GM18520 (cell line): ENCODE measurements at regions not wholly inside any gene's neighbourhood (a gene's known extent, or its start where the extent isn't known, plus 50 kb on each side); places are given as distances from the start of the nearest gene placed in this dataset.

Experiments
- ATAC-seq: cut with Tn5 transposase; IDR thresholded peaks from one replicate; pipeline ENCODE4 v1.9.1; 2021; ENCODE audit not compliant: unreplicated experiment

GRCh38 chr3:83302091-83302490, 1540.6 kb upstream of the GBE1 start:
- no peak for ATAC-seq

DNA sequence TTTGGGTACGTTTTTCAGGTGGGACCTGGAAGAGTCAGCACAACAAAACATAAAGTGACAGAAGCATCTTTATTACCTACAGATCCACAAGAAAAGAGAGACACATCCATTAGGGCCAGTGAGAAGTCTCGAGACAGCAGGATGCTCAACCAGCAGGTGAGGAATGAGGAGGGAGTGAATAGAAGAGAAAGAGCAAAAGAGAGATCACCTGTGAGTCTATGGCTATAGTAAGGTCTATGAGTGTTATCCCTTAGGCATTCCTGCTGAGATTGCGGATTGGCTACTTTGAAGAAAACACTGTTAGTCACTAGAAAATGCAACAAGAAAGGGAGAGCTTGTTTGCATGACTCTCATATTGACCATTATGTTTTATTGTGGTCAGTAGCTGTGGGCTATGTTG, 1556.2 kb upstream of the GBE1 start:
- ATAC-seq = no peak

GRCh38 chr3:83320726-83321125, 1559.3 kb upstream of the GBE1 start:
- ATAC-seq = no peak

- no peak for ATAC-seq
Observed at GRCh38 chr3:83321457-83321856, 1560.0 kb upstream of the GBE1 start.

- ATAC-seq = no peak
Observed at GRCh38 chr3:83321891-83322290, 1560.4 kb upstream of the GBE1 start.

- ATAC-seq = no peak
Observed at GRCh38 chr3:83354205-83354604, 1592.8 kb upstream of the GBE1 start.

GRCh38 chr3:83393276-83393675, 1565.5 kb upstream of the CADM2 start:
- no peak for ATAC-seq

DNA sequence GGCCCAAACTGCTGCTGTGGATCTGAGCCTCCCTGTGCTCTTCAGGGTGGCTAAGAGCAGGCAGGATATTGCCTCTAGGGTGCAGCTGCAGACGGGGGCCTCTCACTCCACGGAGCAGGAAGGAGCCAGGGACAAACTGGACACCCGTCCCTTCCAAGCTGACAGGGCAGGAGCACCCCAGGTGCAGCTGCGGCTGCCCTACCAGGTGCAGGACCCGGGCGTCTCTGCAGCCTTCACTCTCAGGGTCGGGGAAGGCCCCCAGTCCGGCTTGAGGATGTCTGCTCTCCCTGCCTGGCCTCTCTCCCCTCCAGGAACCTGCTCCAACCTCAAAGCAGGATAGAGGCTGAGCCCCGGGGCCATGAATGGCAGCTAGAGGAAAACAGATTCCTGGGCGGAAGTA, 1554.9 kb upstream of the CADM2 start:
- ATAC-seq = no peak

DNA sequence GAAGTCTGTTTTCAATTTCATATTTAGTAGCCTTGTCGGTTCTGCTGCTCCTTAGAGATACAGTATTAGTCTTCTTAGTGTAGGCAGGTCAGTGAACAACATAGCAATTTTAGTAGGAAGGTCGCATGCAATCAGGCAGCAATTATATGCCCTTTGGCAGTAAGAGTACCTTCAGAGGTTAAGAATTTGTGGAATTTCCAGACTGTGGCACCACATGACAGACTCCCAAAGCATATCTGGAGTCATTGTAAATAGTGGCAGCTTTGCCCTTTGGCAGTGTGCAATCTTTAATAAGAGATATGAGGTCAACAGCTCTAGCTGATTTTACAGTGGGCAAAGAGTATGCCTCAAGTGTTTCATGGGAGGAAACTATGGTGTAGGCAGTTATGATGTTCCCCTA, 1532.5 kb upstream of the CADM2 start:
- ATAC-seq = no peak

- ATAC-seq = no peak
Observed at GRCh38 chr3:83434880-83435587, 1523.8 kb upstream of the CADM2 start.

GRCh38 chr3:83438188-83438587, 1520.6 kb upstream of the CADM2 start:
- no peak for ATAC-seq

DNA sequence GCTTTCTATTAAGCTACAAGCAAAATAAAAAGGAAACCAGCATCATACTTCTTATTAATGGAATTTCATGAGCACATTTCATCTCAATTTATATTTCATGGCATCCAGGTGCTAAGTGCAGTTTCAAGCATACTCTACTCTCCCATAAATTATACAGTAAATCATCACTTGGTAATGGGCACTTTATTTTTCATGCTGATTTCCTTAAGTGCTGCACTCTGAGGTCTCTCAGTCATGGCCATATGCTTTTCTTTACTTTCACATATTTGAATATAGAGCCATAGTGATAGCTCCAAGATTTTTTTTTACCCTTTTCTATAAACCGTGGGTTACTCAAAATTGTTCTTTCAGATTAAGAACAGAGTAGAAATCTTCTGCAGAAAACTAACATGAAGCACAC, 1505.7 kb upstream of the CADM2 start:
- no peak for ATAC-seq

GRCh38 chr3:83454353-83454752, 1504.4 kb upstream of the CADM2 start:
- ATAC-seq = no peak

GRCh38 chr3:83457551-83457950, 1501.2 kb upstream of the CADM2 start:
- no peak for ATAC-seq

- ATAC-seq = no peak
Observed at GRCh38 chr3:83460052-83460451, 1498.7 kb upstream of the CADM2 start.

DNA sequence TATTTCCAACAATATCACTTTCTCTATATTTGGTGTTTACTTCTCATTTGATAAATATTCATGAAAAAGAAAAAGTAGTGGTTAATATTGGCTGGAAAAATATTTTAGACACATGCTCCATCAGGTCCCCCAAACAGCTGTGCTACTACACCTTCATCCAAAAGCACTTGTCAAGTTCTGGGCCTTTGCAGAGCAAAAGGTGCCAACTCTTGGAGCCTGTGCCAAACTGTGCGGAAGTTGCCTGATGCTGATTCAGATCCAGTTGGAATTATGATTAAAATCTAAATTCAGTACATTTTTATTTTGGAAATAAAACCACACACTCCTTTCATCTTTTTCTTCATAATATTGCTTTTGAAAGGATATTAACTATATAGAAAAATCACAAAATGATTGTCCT, 1497.4 kb upstream of the CADM2 start:
- ATAC-seq = no peak

- ATAC-seq = no peak
Observed at GRCh38 chr3:83477563-83477962, 1481.2 kb upstream of the CADM2 start.

- ATAC-seq = no peak
Observed at GRCh38 chr3:83482402-83483070, 1476.3 kb upstream of the CADM2 start.

DNA sequence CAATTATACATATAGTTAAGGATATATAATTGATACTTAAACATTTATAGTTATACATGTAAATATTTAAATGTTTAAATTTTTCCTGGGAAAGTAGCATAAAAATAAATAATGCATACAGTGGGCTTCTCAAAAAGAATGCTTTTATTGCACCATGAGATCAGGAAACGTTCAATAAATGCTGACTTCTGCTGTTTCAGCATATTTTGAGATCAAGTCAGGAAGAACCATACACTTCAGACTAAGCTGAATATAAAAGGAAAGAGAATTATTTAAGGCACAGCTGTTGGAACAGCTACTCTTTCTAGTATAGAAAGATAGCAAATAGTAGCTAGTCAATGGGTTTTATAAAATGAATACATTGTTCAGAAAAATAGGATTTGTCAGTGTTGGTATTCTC, 1462.3 kb upstream of the CADM2 start:
- no peak for ATAC-seq

- ATAC-seq = no peak
Observed at GRCh38 chr3:83498361-83499016, 1460.3 kb upstream of the CADM2 start.

GRCh38 chr3:83500422-83500821, 1458.4 kb upstream of the CADM2 start:
- no peak for ATAC-seq

- ATAC-seq = no peak
Observed at GRCh38 chr3:83500931-83501330, 1457.9 kb upstream of the CADM2 start.
